HG02938 (cell line): ENCODE measurements at regions not wholly inside any gene's neighbourhood (a gene's known extent, or its start where the extent isn't known, plus 50 kb on each side); places are given as distances from the start of the nearest gene placed in this dataset.
"Not testable (repeated sequence)": the region's sequence is repeated elsewhere in the genome, so short reads cannot be mapped to it uniquely, and the experiment has no call there.

Experiments
- ATAC-seq: cut with Tn5 transposase; IDR thresholded peaks from one replicate; pipeline ENCODE4 v1.9.1; 2021; ENCODE audit warnings: mild to moderate bottlenecking, moderate library complexity; ENCODE audit not compliant: unreplicated experiment

- no peak for ATAC-seq
Measured at GRCh38 chr4:176622251-176622948, 170.3 kb downstream of the VEGFC start.

GRCh38 chr4:176624983-176625610, 167.6 kb downstream of the VEGFC start:
- ATAC-seq = not testable (repeated sequence)

- no peak for ATAC-seq
Measured at GRCh38 chr4:176627916-176628315, 164.8 kb downstream of the VEGFC start.

GRCh38 chr4:176631611-176632010, 161.1 kb downstream of the VEGFC start:
- no peak for ATAC-seq
